ENCODE measurements at regions not wholly inside any gene's neighbourhood (a gene's known extent, or its start where the extent isn't known, plus 50 kb on each side); places are given as distances from the start of the nearest gene placed in this dataset.
"Not testable (repeated sequence)": the region's sequence is repeated elsewhere in the genome, so short reads cannot be mapped to it uniquely, and the experiment has no call there.

DNA sequence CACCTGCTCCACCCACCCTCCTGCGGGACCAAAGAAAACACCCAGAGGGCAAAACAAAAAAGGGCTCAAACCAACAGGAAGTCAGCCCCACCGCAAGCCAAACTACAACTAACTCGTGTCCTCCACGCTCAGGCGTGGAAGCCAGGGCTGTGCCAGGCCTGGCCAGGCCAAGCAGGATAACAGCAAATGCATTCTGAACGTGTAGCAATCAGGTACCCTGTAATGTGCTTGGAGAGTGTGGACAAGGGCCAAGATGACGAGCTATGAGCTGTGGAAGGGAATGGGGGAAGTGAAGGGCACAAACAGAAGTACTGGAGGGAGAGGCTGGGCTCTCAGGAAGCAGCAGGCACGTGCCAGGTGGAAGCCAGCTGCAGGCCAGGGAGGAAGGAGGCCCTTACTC lies 528.6 kb downstream of the TP53TG3F start:
- TF ChIP-seq, protein P1, sequence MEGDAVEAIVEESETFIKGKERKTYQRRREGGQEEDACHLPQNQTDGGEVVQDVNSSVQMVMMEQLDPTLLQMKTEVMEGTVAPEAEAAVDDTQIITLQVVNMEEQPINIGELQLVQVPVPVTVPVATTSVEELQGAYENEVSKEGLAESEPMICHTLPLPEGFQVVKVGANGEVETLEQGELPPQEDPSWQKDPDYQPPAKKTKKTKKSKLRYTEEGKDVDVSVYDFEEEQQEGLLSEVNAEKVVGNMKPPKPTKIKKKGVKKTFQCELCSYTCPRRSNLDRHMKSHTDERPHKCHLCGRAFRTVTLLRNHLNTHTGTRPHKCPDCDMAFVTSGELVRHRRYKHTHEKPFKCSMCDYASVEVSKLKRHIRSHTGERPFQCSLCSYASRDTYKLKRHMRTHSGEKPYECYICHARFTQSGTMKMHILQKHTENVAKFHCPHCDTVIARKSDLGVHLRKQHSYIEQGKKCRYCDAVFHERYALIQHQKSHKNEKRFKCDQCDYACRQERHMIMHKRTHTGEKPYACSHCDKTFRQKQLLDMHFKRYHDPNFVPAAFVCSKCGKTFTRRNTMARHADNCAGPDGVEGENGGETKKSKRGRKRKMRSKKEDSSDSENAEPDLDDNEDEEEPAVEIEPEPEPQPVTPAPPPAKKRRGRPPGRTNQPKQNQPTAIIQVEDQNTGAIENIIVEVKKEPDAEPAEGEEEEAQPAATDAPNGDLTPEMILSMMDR (IDR thresholded peaks at IDR 0.05) = not testable (repeated sequence)
- TF ChIP-seq POLR2AphosphoS5 (IDR thresholded peaks at IDR 0.05) = not testable (repeated sequence)
